ENCODE measurements at regions not wholly inside any gene's neighbourhood (a gene's known extent, or its start where the extent isn't known, plus 50 kb on each side); places are given as distances from the start of the nearest gene placed in this dataset.

- DNase-seq, result no peak
Observed at GRCh38 chr12:81958406-81958805, 199.3 kb upstream of the PPFIA2 start.

- DNase-seq, result no peak
Observed at GRCh38 chr12:81957631-81958030, 198.5 kb upstream of the PPFIA2 start.

DNA sequence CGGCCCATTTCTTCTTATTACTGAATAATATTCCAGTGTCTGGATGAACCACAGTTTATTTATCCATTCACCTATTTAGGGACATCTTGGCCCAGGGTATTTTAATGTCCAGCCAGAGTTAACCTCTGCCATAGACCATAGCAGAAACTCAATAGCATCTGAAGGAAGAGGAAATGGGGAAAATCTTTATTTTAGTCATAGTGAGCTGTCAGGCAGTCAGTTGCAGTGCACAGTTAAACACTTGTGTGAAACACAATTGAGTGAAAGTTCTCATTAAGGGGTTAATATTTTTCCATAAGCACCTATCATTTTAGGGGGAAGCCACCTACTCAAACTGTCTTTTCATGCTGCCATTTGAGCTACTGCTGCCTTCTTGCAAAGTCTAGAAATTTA is 197.3 kb upstream of the PPFIA2 start:
- no peak for DNase-seq

GRCh38 chr12:81953541-81953940 is 194.4 kb upstream of the PPFIA2 start:
- DNase-seq, result peak in 1 of 51 donors; percentile 1

DNA sequence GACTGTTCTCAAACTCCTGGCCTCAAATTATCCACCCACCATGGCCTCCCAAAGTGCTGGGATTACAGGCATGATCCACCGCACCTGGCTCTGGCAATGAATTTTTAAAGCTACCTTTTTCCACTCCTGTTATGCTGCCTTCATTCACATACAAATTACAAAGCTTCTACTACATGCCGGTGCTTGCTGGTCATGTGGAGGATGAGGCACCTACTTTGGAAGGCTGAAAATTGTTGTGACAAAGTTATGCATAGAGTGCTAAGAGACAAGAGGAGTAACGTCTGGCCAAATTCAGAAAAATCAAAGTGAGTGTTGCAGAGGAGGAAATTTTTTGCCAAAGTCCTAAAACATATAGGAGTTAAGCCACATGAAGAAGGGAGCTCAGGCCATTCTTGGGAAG is 191.7 kb upstream of the PPFIA2 start:
- DNase-seq, result no peak

DNA sequence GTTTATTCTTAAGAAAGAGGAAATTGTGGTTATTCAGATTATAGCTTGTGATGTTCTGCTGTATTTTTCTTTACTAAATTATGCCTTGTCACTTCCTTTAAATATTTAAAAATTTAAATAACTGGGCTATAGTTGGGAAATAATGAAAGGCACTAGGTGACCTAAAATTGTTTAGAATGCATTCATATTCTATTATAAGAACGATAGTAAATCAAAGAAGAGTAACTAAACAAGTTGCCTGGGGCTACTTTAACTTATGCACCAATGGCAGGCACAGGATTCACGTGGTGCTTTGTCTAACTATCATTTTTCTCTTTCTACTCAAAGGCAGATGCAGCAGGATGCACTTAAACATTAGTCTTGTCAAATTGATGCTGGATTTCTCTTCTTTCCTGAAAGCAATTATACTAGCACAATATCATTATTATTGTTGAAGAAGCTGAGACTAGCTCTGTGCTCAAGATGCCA is 190.7 kb upstream of the PPFIA2 start:
- DNase-seq, result no peak

GRCh38 chr12:81949416-81949815 is 190.3 kb upstream of the PPFIA2 start:
- no peak for DNase-seq

DNA sequence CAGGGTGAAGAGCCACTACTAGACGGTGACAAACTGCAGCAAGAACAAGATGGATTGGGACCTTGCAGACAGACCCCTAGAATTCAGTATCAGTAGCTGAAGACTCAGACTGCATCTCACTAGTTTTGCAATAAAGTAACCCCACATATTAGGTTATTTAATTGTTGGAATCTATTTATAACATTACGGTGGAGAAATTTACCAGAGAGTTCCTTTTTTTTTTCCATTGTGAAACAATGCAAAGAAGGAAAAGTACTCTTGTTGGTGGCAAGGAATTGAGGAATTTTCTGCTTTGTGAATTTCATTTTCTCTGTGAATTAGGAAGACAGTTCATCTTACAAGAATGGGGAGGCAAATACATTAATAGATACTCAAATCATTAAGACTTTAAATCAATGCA is 185.7 kb upstream of the PPFIA2 start:
- DNase-seq, result no peak

DNA sequence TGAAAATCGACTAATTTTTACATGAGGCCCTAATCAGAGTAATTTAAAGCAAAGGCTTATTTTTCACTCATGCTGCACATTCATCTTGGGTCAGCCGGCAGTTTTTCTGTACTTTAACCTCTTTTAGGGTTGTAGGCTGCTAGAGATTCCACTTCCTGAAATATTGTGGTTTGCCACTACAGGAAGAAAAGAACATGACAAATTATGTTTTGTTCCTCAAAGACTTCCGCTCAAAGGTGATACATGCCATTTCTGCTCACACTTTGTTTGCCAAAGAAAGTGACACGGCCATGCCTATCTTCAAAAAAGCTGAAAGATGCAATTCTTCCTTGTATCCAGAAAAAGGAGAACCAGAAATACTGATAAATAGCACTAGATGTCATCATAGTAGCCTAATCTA is 183.4 kb upstream of the PPFIA2 start:
- no peak for DNase-seq

DNA sequence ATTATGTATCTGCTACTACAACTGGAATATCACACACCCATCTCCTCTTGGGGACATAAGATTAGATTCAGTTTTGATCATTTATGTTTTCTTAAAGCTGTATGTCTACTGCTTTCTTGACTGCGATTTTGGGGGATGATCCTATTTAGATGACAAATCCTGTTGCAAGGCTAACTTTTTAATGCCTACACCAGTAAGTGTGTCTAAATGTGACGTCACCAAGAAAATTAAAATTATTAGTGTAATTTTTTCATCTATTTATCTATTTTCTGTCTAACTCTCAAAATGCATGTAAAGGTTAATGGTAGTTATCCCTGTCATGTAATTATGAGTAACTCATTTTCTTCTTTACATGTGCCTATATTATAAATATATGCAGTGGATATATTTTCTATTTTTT is 170.9 kb upstream of the PPFIA2 start:
- DNase-seq, result no peak

DNA sequence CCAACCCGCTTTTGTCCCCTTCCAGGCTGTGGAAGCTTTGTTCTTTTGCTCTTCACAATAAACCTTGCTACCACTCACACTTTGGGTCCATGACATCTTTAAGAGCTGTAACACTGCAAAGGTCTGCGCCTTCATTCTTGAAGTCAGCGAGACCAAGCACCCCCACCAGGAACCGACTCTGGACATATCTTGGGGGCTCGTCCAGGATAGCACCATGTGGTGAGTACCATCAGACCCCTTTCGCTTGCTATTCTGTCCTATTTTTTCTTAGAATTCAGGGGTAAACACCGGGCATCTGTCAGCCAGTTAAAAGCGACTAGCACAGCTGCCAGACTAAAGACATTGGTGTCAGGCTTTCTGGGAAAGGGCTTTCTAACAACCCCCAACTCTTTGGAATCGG is 137.6 kb upstream of the PPFIA2 start:
- DNase-seq, result no peak

DNA sequence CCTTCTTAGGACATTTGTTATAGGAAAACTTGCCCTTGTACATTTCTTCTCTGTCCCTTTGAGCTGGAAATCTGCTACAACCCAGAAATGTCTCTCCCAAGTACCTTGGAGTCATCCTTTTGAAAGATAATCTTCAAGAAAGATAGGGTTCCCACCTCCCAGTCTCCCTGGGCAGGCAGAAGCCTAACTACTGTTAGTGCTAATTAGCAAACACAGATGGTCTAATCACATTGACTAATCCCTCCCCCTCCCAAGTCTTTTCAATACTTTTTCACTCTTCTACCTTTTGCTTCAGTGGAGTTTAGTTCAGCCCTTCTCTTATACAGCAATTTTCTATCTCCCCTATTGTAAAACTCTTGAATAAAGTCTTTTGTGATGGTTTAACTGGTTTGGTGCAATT is 129.8 kb upstream of the PPFIA2 start:
- no peak for DNase-seq

- DNase-seq, result no peak
Observed at GRCh38 chr12:81888106-81888740, 129.1 kb upstream of the PPFIA2 start.

GRCh38 chr12:81874586-81874985 is 115.4 kb upstream of the PPFIA2 start:
- DNase-seq, result no peak

GRCh38 chr12:81874166-81874565 is 115.0 kb upstream of the PPFIA2 start:
- no peak for DNase-seq

GRCh38 chr12:81872400-81872799 is 113.2 kb upstream of the PPFIA2 start:
- no peak for DNase-seq

GRCh38 chr12:81866081-81866480 is 106.9 kb upstream of the PPFIA2 start:
- no peak for DNase-seq

GRCh38 chr12:81863406-81863805 is 104.3 kb upstream of the PPFIA2 start:
- DNase-seq, result no peak

- DNase-seq, result no peak
Observed at GRCh38 chr12:81859521-81859920, 100.4 kb upstream of the PPFIA2 start.

GRCh38 chr12:81843599-81843998 is 84.4 kb upstream of the PPFIA2 start:
- no peak for DNase-seq

GRCh38 chr12:81835783-81836182 is 76.6 kb upstream of the PPFIA2 start:
- no peak for DNase-seq

- no peak for DNase-seq
Observed at GRCh38 chr12:81819991-81820633, 61.0 kb upstream of the PPFIA2 start.

DNA sequence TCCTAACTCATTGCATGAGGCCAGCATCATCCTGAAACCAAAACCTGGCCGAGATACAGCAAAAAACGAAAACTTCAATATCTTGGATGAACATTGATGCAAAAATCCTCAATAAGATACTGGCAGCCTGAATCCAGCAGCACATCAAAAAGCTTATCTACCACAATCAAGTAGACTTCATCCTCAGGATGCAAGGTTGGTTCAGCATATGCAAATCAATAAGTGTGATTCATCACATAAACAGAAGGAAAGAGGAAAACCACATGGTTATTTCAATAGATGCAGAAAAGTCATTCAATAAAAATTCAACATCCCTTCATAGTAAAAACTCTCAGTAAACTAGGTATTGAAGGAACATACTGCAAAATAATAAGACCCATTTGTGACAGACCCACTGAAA is 56.5 kb upstream of the PPFIA2 start:
- no peak for DNase-seq

DNA sequence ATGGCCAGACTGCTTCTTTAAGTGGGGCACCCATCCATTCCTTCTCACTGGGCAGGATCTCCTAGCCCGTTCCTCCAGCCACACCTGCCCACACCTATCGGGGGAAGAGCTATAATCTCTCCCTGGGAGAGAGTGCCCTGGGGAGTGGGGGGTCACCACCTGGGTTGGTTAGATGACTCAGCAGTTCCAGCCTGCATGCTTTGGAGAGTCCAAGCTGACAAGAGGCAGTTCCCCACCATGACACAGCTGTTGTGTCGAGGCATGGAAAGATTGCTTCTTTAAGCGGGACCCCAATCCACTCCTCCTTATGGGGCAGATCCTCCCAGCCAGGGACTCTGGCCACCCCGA is 52.6 kb upstream of the PPFIA2 start:
- DNase-seq, result no peak

All from hypothalamus (tissue), 51 donors.